ENCODE measurements at regions not wholly inside any gene's neighbourhood (a gene's known extent, or its start where the extent isn't known, plus 50 kb on each side); places are given as distances from the start of the nearest gene placed in this dataset.

- H3K9me3 ChIP-seq, result no peaks in the 10 kb centered on the region
- WGBS, result 77% methylated on average over 2 of the region's 2 CpGs
- TF ChIP-seq POLR2A (IDR thresholded peaks at IDR 0.05) (no peak), EP300 (IDR thresholded peaks at IDR 0.05) (no peak), POLR2AphosphoS5 (IDR thresholded peaks at IDR 0.05) (no peak), CTCF (IDR thresholded peaks at IDR 0.05) (no peak)
- no peak overlapping the region for H3K4me3 ChIP-seq
- no peak overlapping the region for H3K27ac ChIP-seq
- no peaks in the 10 kb centered on the region for H3K4me1 ChIP-seq
- H3K27me3 ChIP-seq, result no peaks in the 10 kb centered on the region
- no peak for DNase-seq (ENCODE audit: low spot score in 2 of 2)
- no peaks in the 10 kb centered on the region for H3K36me3 ChIP-seq
These were observed 95.9 kb upstream of the CDH13 start for GRCh38 chr16:82530883-82531282.

GRCh38 chr16:82527101-82527500 is 99.7 kb upstream of the CDH13 start:
- Histone ChIP-seq H3K9me3 (no peaks in the 10 kb centered on the region), H3K27ac (no peak overlapping the region), H3K4me3 (no peak overlapping the region), H3K36me3 (no peaks in the 10 kb centered on the region), H3K4me1 (no peaks in the 10 kb centered on the region), H3K27me3 (no peaks in the 10 kb centered on the region)
- 91% methylated on average over 7 of the region's 7 CpGs for WGBS
- DNase-seq (ENCODE audit: low spot score in 2 of 2), result no peak
- TF ChIP-seq EP300 (IDR thresholded peaks at IDR 0.05), result no peak
- no peak for TF ChIP-seq POLR2AphosphoS5 (IDR thresholded peaks at IDR 0.05)
- TF ChIP-seq CTCF (IDR thresholded peaks at IDR 0.05), result no peak
- no peak for TF ChIP-seq POLR2A (IDR thresholded peaks at IDR 0.05)

GRCh38 chr16:82524976-82525375 is 101.8 kb upstream of the CDH13 start:
- Histone ChIP-seq H3K4me3 (no peak overlapping the region), H3K9me3 (no peaks in the 10 kb centered on the region), H3K36me3 (no peaks in the 10 kb centered on the region), H3K27ac (no peak overlapping the region), H3K27me3 (no peaks in the 10 kb centered on the region), H3K4me1 (no peaks in the 10 kb centered on the region)
- no peak for DNase-seq (ENCODE audit: low spot score in 2 of 2)
- TF ChIP-seq EP300 (IDR thresholded peaks at IDR 0.05) (no peak), POLR2AphosphoS5 (IDR thresholded peaks at IDR 0.05) (no peak)
- 48% methylated on average over 1 of the region's 1 CpG for WGBS

GRCh38 chr16:82523815-82524214 is 103.0 kb upstream of the CDH13 start:
- no peaks in the 10 kb centered on the region for H3K9me3 ChIP-seq
- no peaks in the 10 kb centered on the region for H3K36me3 ChIP-seq
- DNase-seq (ENCODE audit: low spot score in 2 of 2), result no peak
- WGBS, result 64% methylated on average over 1 of the region's 1 CpG
- TF ChIP-seq POLR2AphosphoS5 (IDR thresholded peaks at IDR 0.05) (no peak), EP300 (IDR thresholded peaks at IDR 0.05) (no peak), CTCF (IDR thresholded peaks at IDR 0.05) (no peak), POLR2A (IDR thresholded peaks at IDR 0.05) (no peak)
- no peak overlapping the region for H3K27ac ChIP-seq
- no peaks in the 10 kb centered on the region for H3K27me3 ChIP-seq
- no peak overlapping the region for H3K4me3 ChIP-seq
- H3K4me1 ChIP-seq, result no peaks in the 10 kb centered on the region

GRCh38 chr16:82522026-82522425 is 104.7 kb upstream of the CDH13 start:
- H3K27ac ChIP-seq, result no peak overlapping the region
- H3K27me3 ChIP-seq, result no peaks in the 10 kb centered on the region
- no peaks in the 10 kb centered on the region for H3K4me1 ChIP-seq
- TF ChIP-seq POLR2AphosphoS5 (IDR thresholded peaks at IDR 0.05) (no peak), CTCF (IDR thresholded peaks at IDR 0.05) (no peak), POLR2A (IDR thresholded peaks at IDR 0.05) (no peak), EP300 (IDR thresholded peaks at IDR 0.05) (no peak)
- H3K4me3 ChIP-seq, result no peak overlapping the region
- 34% methylated on average over 6 of the region's 6 CpGs for WGBS
- no peak for DNase-seq (ENCODE audit: low spot score in 2 of 2)
- no peaks in the 10 kb centered on the region for H3K36me3 ChIP-seq
- no peaks in the 10 kb centered on the region for H3K9me3 ChIP-seq

GRCh38 chr16:82518811-82519210 is 108.0 kb upstream of the CDH13 start:
- no peak overlapping the region for H3K4me3 ChIP-seq
- no peak for DNase-seq (ENCODE audit: low spot score in 2 of 2)
- no peaks in the 10 kb centered on the region for H3K4me1 ChIP-seq
- H3K9me3 ChIP-seq, result no peaks in the 10 kb centered on the region
- no peak overlapping the region for H3K27ac ChIP-seq
- H3K27me3 ChIP-seq, result no peaks in the 10 kb centered on the region
- TF ChIP-seq EP300 (IDR thresholded peaks at IDR 0.05), result no peak
- TF ChIP-seq POLR2AphosphoS5 (IDR thresholded peaks at IDR 0.05), result no peak
- no peak for TF ChIP-seq CTCF (IDR thresholded peaks at IDR 0.05)
- no peak for TF ChIP-seq POLR2A (IDR thresholded peaks at IDR 0.05)
- H3K36me3 ChIP-seq, result no peaks in the 10 kb centered on the region
- 66% methylated on average over 2 of the region's 2 CpGs for WGBS

Measured in suprapubic skin (tissue), 4 donors.